GM18526 (cell line): ENCODE measurements at regions not wholly inside any gene's neighbourhood (a gene's known extent, or its start where the extent isn't known, plus 50 kb on each side); places are given as distances from the start of the nearest gene placed in this dataset.
A peak's percentile ranks its signal among the peaks of the same experiment; 100 is the strongest.

Experiments used
- POLR2A ChIP-seq: IDR thresholded peaks from 3 replicates; pipeline ENCODE4 v1.6.1; 2011; ENCODE audit not compliant: insufficient read length; ENCODE audit errors: extremely low read depth

DNA sequence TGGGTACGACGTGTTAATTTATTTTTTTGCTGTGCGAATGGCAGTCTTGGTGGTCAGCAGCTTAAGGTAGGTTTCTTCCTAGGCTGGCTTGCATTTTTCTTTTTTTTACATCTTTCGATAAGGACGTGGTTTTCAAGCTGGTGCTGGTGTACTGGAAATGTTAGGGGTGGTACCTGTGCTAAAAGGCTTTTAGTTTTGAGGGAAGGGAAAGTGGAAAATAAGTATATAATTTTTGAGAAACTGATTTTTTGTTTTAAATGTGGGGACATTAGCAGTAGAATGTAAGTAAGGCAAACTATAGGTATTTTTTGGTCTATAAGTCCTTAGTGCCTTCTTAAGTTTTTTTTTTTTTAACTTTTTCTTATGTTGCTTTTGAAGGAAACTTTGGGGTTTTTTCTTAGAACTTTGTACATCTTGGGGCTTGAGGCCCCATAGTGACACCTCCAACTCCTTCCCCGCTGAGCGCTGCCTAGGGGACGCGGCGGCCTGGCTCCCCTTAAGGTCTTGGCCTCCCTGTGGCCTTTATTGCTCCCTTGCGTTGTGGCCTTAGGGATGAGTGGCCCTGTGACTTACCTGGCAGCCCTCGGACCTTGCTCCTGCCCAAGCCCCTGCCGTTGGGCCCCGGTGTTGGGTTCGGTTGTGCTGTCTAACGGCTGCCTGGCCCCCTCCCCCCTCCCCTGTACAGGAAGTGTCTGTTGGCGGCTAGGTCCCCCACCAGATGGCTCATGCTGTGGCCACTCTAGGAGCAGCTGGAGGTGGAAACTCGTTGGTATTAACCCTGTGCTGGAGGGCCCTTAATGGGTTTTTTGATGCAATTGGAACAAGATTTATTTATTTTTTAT, 88.0 kb upstream of the RPRML start:
- peak; percentile 94 for TF ChIP-seq POLR2A

DNA sequence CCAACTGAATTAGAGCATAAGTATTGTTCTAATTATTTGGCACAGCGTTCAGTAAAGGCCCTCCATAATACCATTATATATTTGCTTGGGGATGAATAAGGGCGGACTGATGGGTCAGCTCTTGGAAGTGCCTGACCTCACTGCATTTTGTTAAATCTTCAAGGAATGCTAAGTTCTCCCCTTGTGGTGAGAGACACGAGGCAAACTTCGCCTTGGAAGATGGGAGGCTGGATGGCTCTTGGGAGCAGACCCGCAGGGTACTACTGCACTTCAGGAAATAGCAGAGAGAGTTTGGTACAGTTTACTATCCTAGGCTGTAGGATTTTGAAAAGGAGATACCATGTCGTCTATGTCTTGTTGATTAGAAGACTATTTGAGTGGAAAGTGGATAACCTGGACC, 87.0 kb upstream of the RPRML start:
- TF ChIP-seq POLR2A, result no peak

- no peak for TF ChIP-seq POLR2A
Observed at GRCh38 chr17:47064684-47065083, 85.6 kb upstream of the RPRML start.

DNA sequence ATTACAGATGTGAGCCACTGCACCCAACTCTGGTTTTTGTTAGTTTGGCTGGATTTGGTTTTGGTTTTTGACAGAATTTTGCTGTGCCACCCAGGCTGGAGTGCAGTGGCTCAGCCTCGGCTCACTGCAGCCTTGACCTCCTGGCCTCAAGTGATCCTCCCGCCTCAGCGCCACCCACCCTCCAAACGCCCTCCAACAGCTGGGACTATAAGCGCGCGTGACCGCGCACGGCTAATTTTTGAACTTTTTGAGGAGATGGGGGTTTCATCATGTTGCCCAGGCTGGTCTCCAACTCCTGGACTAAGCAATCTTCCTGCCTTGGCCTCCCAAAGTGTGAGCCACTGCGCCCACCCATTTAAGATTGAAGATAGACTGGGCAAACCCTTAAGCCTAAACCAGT, 84.4 kb upstream of the RPRML start:
- TF ChIP-seq POLR2A, result no peak

GRCh38 chr17:47057830-47058229, 78.8 kb upstream of the RPRML start:
- TF ChIP-seq POLR2A, result no peak
